ENCODE measurements at regions not wholly inside any gene's neighbourhood (a gene's known extent, or its start where the extent isn't known, plus 50 kb on each side); places are given as distances from the start of the nearest gene placed in this dataset.

DNA sequence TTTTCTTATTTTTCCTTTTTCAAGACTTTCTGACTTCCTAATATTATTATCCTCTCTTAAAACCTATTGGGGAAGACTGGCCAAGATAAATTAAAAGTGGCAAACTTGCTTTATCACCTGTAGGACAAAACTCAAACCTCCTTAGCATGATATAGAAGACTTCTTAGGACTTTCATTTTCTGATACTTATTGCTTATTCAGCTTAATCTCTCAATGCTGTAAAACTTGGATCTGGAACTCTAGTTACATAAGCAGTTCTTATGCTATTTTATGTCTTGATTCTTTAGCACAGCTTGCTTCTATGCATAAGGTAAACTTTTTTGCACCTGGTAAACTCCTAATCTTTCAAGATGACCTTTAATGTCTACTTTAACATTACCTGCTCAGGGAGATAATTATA lies 382.3 kb upstream of the LRRC7 start:
- TF ChIP-seq POLR2A (IDR thresholded peaks at IDR 0.05) (no peak), CTCF (IDR thresholded peaks at IDR 0.05 in 4 of 5, conservative IDR thresholded peaks at IDR 0.05 in 1 of 5) (no peak)

Measured in gastrocnemius medialis (tissue), 4 donors.